Amygdala (tissue), 56 donors: ENCODE measurements at regions not wholly inside any gene's neighbourhood (a gene's known extent, or its start where the extent isn't known, plus 50 kb on each side); places are given as distances from the start of the nearest gene placed in this dataset.
"Not testable (repeated sequence)": the region's sequence is repeated elsewhere in the genome, so short reads cannot be mapped to it uniquely, and the experiment has no call there.

Source experiments
- DNase-seq, 56 donors: peaks; one replicate each; lab custom pipeline; 2025; lab: John Stamatoyannopoulos, UW

DNA sequence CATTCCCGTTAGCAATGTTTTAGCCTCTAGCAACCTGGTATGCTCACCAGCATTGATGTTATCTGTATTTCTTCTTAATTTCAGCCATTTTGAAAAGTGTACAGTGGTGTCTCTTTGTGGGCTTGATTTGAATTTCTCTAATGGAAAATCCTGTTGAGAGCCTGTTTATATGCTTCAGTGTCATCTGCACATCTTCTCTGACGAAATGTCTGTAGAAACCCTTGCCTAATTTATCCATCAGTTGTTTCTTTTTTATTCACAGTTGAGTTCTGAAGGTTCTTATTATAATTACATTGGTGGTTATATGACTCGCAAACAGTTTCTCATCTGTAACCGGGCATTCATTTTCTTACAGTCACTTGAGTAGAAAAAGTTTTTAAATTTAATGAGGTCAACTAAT is 1195.5 kb downstream of the TMEM121 start:
- not testable (repeated sequence) for DNase-seq

DNA sequence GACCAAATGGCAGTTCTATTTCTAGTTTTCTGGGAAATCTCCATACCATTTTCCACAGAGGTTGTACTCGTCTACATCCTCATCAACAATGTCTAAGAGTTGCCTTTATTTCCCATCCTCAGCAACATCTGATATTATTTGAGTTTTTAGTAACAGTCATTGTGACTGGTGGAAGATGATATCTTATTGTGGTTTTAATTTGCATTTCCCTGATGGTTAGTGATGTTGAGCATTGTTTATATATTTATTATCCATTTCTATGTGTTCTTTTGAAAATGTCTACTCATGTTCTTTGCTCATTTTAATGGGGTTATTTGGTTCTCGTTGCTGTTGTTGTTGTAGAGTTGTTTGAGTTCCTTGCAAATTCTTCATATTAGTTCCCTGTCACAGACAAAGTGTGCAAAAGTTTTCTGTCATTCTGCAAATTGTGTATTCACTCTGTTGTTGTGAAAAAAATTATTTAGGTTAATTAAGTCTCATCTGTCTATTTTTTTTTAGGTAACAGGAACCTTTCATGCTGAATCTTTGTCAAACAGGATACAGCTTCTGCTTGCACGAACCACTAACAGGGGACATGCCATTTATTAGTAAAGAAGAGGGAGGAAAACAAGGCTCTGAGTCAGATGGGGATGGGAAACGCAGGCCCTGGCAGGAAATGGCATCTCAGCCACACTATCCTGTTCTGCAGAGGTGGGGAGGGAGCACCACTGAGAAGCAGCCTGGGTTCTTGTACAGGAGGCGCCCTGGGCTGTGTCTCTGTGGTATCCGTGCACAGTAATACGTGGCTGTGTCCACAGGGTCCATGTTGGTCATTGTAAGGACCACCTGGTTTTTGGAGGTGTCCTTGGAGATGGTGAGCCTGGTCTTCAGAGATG is 1196.7 kb downstream of the TMEM121 start:
- not testable (repeated sequence) for DNase-seq

DNA sequence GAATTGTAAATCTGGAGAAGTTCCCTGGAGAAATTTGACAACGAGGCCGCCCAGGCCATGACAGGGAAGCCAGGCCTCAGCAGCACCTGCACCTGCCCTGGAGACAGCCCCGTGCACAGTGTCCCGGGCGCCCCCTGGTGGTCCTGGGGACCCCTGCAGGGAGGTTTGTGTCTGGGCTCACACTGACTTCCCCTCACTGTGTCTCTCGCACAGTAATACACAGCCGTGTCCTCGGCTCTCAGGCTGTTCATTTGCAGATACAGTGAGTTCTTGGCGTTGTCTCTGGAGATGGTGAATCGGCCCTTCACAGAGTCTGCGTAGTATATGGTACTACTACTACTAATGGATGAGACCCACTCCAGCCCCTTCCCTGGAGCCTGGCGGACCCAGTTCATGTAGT is 1201.6 kb downstream of the TMEM121 start:
- DNase-seq: not testable (repeated sequence)

GRCh38 chr14:106728611-106729010 is 1202.2 kb downstream of the TMEM121 start:
- no peak for DNase-seq

- no peak for DNase-seq
These were observed 1203.2 kb downstream of the TMEM121 start for GRCh38 chr14:106729551-106729950.

GRCh38 chr14:106733771-106734170 is 1207.4 kb downstream of the TMEM121 start:
- DNase-seq: no peak

GRCh38 chr14:106737021-106737420 is 1210.6 kb downstream of the TMEM121 start:
- DNase-seq: no peak

GRCh38 chr14:106738075-106738474 is 1211.7 kb downstream of the TMEM121 start:
- no peak for DNase-seq

GRCh38 chr14:106738598-106739258 is 1212.3 kb downstream of the TMEM121 start:
- DNase-seq: not testable (repeated sequence)

- not testable (repeated sequence) for DNase-seq
These were observed 1214.9 kb downstream of the TMEM121 start for GRCh38 chr14:106741086-106741827.

DNA sequence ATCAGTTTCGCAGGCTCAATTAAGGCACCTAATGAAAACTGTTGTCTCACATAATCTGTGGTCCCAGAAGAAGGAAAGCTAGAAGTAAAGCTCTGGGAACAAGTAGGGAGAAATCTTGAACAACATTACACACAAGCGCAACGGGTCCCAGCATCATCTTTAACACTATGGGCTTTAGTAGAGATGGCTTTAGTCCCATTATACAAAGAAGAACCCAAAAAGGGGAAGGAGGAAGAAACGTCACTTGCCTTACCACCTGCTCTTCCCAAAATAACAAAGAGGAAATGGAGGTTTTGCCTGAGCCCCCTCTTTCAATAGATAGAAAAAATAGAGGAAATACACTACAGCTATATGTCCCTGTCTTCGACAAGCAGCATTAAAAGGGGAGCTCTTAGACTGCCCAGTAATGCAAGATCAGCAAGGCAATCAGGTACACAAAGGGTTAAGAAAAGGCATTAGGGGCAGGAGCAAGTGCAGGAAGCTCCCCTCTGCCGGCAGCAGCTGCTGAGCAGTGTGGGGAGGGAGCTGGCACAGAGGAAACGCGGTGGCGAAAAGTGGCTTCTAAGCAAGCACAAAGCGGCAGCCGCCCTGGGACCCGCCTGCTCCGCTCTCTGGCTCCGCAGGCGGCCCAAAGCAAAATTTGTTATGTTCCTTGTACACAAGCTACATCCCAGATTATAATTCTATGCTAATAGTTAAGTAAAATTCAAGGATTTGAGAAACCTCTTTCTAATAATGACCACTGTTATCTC is 1218.8 kb downstream of the TMEM121 start:
- not testable (repeated sequence) for DNase-seq

- not testable (repeated sequence) for DNase-seq
These were observed 1223.7 kb downstream of the TMEM121 start for GRCh38 chr14:106750089-106750488.

GRCh38 chr14:106753751-106754150 is 1227.4 kb downstream of the TMEM121 start:
- not testable (repeated sequence) for DNase-seq

GRCh38 chr14:106757444-106757843 is 1231.1 kb downstream of the TMEM121 start:
- DNase-seq: not testable (repeated sequence)

GRCh38 chr14:106761886-106762816 is 1235.8 kb downstream of the TMEM121 start:
- not testable (repeated sequence) for DNase-seq

- not testable (repeated sequence) for DNase-seq
These were observed 1238.6 kb downstream of the TMEM121 start for GRCh38 chr14:106764968-106765369.

DNA sequence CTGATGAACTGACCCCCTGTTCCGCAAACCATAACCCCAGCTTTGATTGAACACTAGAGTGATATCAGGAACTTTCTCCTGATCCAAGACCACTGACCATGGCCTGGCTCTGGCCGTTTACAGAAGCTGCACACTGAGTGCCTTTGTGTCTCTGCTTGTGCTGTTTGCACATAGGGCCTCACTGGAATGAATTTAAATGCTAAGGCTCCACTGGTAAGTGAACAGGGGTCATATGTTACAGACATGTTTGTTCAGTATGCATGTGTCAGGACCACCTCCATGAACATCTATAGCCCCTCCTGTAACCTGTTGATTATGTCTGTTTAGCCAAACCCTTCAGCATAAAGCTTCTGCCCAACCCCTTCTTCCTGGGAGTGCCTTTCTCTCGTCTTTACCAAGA is 1239.8 kb downstream of the TMEM121 start:
- no peak for DNase-seq

GRCh38 chr14:106766551-106767277 is 1240.3 kb downstream of the TMEM121 start:
- DNase-seq: not testable (repeated sequence)
